Stomach (tissue), 4 donors: ENCODE measurements at regions not wholly inside any gene's neighbourhood (a gene's known extent, or its start where the extent isn't known, plus 50 kb on each side); places are given as distances from the start of the nearest gene placed in this dataset.

ENCODE experiments used
- CTCF ChIP-seq, 7 experiments: fragments of 450-650 bp in 4 of 7; fragments of 200-600 bp in 3 of 7; sonication (generic) in 3 of 7; IDR thresholded peaks; one replicate each; pipeline ENCODE4 v1.5.1; 2016 to 2019; ENCODE audit warnings: antibody characterized with exemption in 7 of 7, control low read depth in 2 of 7, mild to moderate bottlenecking in 1 of 7
- EP300 ChIP-seq: sonication (generic); formaldehyde crosslinking; IDR thresholded peaks from one replicate; pipeline ENCODE4 v1.6.1; 2017; ENCODE audit warnings: antibody characterized with exemption
- POLR2A ChIP-seq, 4 donors: fragments of 450-650 bp; IDR thresholded peaks; one replicate each; pipeline ENCODE4 v1.6.1; 2016; ENCODE audit warnings: antibody characterized with exemption in 4 of 4, control low read depth in 2 of 4, mild to moderate bottlenecking in 1 of 4, moderate library complexity in 1 of 4
- POLR2AphosphoS5 ChIP-seq, 3 donors: sonication (generic); formaldehyde crosslinking; IDR thresholded peaks; one replicate each; pipeline ENCODE4 v1.6.1; 2016; ENCODE audit warnings: antibody characterized with exemption in 3 of 3

DNA sequence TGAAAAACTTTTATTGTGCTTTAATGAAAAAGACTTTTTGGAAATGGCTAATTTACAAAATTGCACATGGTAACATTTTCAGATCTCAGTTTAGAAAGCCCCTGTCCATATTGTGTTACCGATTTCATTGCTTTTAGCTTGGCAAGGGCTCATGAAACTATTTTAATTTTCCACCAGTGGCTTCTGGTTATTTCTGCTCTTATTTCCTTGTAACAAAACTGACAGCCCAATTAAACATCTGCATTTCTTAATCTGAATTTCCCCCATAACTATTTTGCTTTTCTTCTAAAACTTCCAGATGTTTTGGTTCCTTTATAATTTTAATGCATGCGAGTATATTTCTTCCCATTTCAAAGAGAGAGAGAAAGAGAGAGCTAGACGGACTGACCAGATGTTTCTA, 264.8 kb downstream of the PTPRC start:
- TF ChIP-seq POLR2A (IDR thresholded peaks at IDR 0.05) (no peak), CTCF (IDR thresholded peaks at IDR 0.05) (no peak), EP300 (no peak), POLR2AphosphoS5 (IDR thresholded peaks at IDR 0.05) (no peak)
